B cell (primary cell): ENCODE measurements at regions not wholly inside any gene's neighbourhood (a gene's known extent, or its start where the extent isn't known, plus 50 kb on each side); places are given as distances from the start of the nearest gene placed in this dataset.

Experiments
- EZH2 ChIP-seq: IDR thresholded peaks from 2 replicates; pipeline ENCODE4 v1.6.1; 2012; ENCODE audit warnings: borderline replicate concordance, low read depth, mild to moderate bottlenecking, moderate library complexity, low read length; ENCODE audit not compliant: insufficient read depth, poor library complexity, severe bottlenecking
- TF ChIP-seq, protein P1 (sequence below): fragments of 200-600 bp; IDR thresholded peaks from one replicate; pipeline ENCODE4 v1.8.0; 2022; ENCODE audit warnings: antibody characterized with exemption, mild to moderate bottlenecking

DNA sequence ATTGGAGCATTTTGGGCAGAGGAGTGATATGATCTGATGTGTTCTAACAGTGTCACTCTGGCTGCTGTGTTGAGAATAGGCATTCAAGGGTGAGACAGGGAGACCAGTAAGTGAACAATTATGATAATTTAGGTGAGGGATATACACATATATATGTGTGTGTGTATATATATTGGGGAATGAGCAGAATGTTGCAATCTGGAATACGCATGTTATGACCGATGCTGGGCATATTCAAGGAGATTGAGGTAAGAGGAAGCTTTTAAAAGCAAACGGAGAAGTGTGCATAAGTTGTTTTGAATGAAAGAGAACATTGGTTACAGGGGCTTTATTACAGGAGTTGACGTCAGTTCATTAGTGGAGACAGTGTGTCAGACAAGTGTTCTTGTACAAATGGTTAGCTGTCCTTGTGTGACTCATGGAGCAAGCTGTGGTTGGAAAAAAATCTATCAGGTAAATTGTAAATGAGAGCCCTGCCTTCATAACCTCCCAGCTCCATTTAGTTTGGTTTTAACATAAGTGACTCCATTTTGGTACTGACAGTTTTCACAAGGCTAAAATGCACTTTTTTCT, 442.5 kb upstream of the LCORL start:
- TF ChIP-seq, protein P1, sequence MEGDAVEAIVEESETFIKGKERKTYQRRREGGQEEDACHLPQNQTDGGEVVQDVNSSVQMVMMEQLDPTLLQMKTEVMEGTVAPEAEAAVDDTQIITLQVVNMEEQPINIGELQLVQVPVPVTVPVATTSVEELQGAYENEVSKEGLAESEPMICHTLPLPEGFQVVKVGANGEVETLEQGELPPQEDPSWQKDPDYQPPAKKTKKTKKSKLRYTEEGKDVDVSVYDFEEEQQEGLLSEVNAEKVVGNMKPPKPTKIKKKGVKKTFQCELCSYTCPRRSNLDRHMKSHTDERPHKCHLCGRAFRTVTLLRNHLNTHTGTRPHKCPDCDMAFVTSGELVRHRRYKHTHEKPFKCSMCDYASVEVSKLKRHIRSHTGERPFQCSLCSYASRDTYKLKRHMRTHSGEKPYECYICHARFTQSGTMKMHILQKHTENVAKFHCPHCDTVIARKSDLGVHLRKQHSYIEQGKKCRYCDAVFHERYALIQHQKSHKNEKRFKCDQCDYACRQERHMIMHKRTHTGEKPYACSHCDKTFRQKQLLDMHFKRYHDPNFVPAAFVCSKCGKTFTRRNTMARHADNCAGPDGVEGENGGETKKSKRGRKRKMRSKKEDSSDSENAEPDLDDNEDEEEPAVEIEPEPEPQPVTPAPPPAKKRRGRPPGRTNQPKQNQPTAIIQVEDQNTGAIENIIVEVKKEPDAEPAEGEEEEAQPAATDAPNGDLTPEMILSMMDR, result no peak
- TF ChIP-seq EZH2, result no peak
